ENCODE measurements at regions not wholly inside any gene's neighbourhood (a gene's known extent, or its start where the extent isn't known, plus 50 kb on each side); places are given as distances from the start of the nearest gene placed in this dataset.

GRCh38 chr2:164109006-164109405 lies 373.2 kb upstream of the FIGN start:
- no peaks in the 10 kb centered on the region for H3K36me3 ChIP-seq
- no peaks in the 10 kb centered on the region for H3K27me3 ChIP-seq
- no peak for DNase-seq (ENCODE audit: low spot score in 2 of 2)
- no peaks in the 10 kb centered on the region for H3K4me1 ChIP-seq
- TF ChIP-seq, protein P1, sequence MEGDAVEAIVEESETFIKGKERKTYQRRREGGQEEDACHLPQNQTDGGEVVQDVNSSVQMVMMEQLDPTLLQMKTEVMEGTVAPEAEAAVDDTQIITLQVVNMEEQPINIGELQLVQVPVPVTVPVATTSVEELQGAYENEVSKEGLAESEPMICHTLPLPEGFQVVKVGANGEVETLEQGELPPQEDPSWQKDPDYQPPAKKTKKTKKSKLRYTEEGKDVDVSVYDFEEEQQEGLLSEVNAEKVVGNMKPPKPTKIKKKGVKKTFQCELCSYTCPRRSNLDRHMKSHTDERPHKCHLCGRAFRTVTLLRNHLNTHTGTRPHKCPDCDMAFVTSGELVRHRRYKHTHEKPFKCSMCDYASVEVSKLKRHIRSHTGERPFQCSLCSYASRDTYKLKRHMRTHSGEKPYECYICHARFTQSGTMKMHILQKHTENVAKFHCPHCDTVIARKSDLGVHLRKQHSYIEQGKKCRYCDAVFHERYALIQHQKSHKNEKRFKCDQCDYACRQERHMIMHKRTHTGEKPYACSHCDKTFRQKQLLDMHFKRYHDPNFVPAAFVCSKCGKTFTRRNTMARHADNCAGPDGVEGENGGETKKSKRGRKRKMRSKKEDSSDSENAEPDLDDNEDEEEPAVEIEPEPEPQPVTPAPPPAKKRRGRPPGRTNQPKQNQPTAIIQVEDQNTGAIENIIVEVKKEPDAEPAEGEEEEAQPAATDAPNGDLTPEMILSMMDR (IDR thresholded peaks at IDR 0.05) = no peak
- TF ChIP-seq POLR2A (IDR thresholded peaks at IDR 0.05) (no peak), POLR2AphosphoS5 (IDR thresholded peaks at IDR 0.05) (no peak)
- no peak overlapping the region for H3K27ac ChIP-seq
- H3K4me3 ChIP-seq = no peak overlapping the region
- intact Hi-C loops (cut with DNase I; ENCODE audit: low total_unique reads) = no loop called here
- no peaks in the 10 kb centered on the region for H3K9me3 ChIP-seq

- H3K27ac ChIP-seq = no peak overlapping the region
- no peak for DNase-seq (ENCODE audit: low spot score in 2 of 2)
- no peak overlapping the region for H3K4me3 ChIP-seq
- intact Hi-C loops (cut with DNase I; ENCODE audit: low total_unique reads) = no loop called here
- H3K4me1 ChIP-seq = no peaks in the 10 kb centered on the region
- TF ChIP-seq, protein P1 (IDR thresholded peaks at IDR 0.05) = no peak
- no peak for TF ChIP-seq POLR2AphosphoS5 (IDR thresholded peaks at IDR 0.05)
- no peak for TF ChIP-seq POLR2A (IDR thresholded peaks at IDR 0.05)
- H3K36me3 ChIP-seq = no peaks in the 10 kb centered on the region
- no peaks in the 10 kb centered on the region for H3K27me3 ChIP-seq
- no peaks in the 10 kb centered on the region for H3K9me3 ChIP-seq
Observed at GRCh38 chr2:164103271-164103670, 367.5 kb upstream of the FIGN start.

DNA sequence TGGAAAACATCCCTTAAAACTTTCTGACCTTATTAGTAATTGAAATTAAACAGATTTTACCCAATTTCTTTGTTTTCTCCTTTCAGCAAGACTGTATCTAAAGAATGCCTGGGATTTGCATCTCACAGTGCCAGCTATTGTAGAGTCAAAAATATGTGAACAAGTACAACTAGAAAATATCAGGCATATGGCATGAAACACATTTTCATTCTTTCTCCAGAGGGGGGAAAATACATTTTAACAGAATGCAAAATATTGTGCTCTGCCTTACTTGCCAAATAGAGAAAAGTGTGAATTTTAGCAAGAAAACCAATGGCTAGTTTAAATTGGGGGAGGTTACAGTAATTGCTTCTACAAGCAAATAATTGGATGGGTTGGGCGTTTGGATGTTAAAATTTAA lies 366.6 kb upstream of the FIGN start:
- no peaks in the 10 kb centered on the region for H3K36me3 ChIP-seq
- H3K27ac ChIP-seq = no peak overlapping the region
- intact Hi-C loops (cut with DNase I; ENCODE audit: low total_unique reads) = no loop called here
- H3K9me3 ChIP-seq = no peaks in the 10 kb centered on the region
- TF ChIP-seq POLR2A (IDR thresholded peaks at IDR 0.05) (no peak), POLR2AphosphoS5 (IDR thresholded peaks at IDR 0.05) (no peak)
- TF ChIP-seq, protein P1 (IDR thresholded peaks at IDR 0.05) = no peak
- H3K4me3 ChIP-seq = no peak overlapping the region
- H3K27me3 ChIP-seq = no peaks in the 10 kb centered on the region
- no peak for DNase-seq (ENCODE audit: low spot score in 2 of 2)
- no peaks in the 10 kb centered on the region for H3K4me1 ChIP-seq

DNA sequence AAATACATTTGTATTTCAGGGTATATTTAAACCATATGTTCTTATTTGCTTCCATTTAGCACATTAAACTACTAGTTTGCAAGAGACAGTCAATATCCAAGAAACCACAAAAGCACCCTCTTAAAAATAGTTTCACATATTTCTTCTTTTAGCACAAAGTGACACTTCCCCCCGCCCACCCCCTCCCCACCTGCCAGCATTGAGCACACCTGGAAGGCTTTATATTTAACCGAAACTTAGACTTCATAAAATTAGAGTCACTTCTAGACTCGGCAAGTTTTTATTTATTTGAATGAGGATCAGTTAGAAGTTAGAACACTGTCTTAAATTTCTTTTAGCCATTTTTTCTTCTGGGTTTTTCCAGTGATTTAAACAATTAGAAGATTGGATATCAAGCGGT lies 355.9 kb upstream of the FIGN start:
- H3K4me1 ChIP-seq = no peaks in the 10 kb centered on the region
- TF ChIP-seq, protein P1 (IDR thresholded peaks at IDR 0.05) = no peak
- TF ChIP-seq POLR2A (IDR thresholded peaks at IDR 0.05) = no peak
- TF ChIP-seq POLR2AphosphoS5 (IDR thresholded peaks at IDR 0.05) = no peak
- no peaks in the 10 kb centered on the region for H3K36me3 ChIP-seq

GRCh38 chr2:164090533-164090932 lies 354.7 kb upstream of the FIGN start:
- Histone ChIP-seq H3K27ac (no peak overlapping the region), H3K4me1 (no peaks in the 10 kb centered on the region), H3K9me3 (no peaks in the 10 kb centered on the region), H3K36me3 (no peaks in the 10 kb centered on the region), H3K27me3 (no peaks in the 10 kb centered on the region), H3K4me3 (no peak overlapping the region)
- no peak for TF ChIP-seq POLR2AphosphoS5 (IDR thresholded peaks at IDR 0.05)
- no peak for TF ChIP-seq POLR2A (IDR thresholded peaks at IDR 0.05)
- TF ChIP-seq, protein P1 (IDR thresholded peaks at IDR 0.05) = no peak
- intact Hi-C loops (cut with DNase I; ENCODE audit: low total_unique reads) = loop anchor here (5.0 kb wide), 1 partner anchor 978 kb away; no protein-coding TSS in a partner anchor
- no peak for DNase-seq (ENCODE audit: low spot score in 2 of 2)

More for the DNA sequence above, 355.9 kb upstream of the FIGN start:
- H3K9me3 ChIP-seq = no peaks in the 10 kb centered on the region
- H3K4me3 ChIP-seq = no peak overlapping the region
- H3K27me3 ChIP-seq = no peaks in the 10 kb centered on the region
- intact Hi-C loops (cut with DNase I; ENCODE audit: low total_unique reads) = loop anchor here (5.0 kb wide), 1 partner anchor 979 kb away; no protein-coding TSS in a partner anchor
- H3K27ac ChIP-seq = no peak overlapping the region
- DNase-seq (ENCODE audit: low spot score in 2 of 2) = no peak
